SK-N-SH (cell line): ENCODE measurements at regions not wholly inside any gene's neighbourhood (a gene's known extent, or its start where the extent isn't known, plus 50 kb on each side); places are given as distances from the start of the nearest gene placed in this dataset.

Experiments
- CTCF ChIA-PET: fragments of 300-600, 350-600 bp; formaldehyde crosslinking; extraction: SDS; loops from one replicate; lab custom pipeline; 2021; lab: Yijun Ruan, JAX
- POLR2A ChIA-PET: fragments of 350-600 bp; sonication (Branson Sonifier 250); formaldehyde crosslinking; extraction: SDS; loops from one replicate; lab custom pipeline; 2020; ENCODE audit warnings: antibody characterized with exemption, inconsistent platforms; lab: Yijun Ruan, JAX
- DNase-seq: peaks from one replicate; pipeline ENCODE4 v3.0.0; 2012
- H2AFZ ChIP-seq: fragments of 200-600 bp; sonication (generic); 2 replicates; pipeline ENCODE4 v1.8.1; 2016; ENCODE audit warnings: antibody characterized with exemption, mild to moderate bottlenecking, low read depth
- H3F3A ChIP-seq: fragments of 200-600 bp; sonication (generic); replicated peaks from 2 replicates; pipeline ENCODE3; 2016; ENCODE audit warnings: antibody characterized with exemption, mild to moderate bottlenecking; ENCODE audit not compliant: insufficient read depth
- H3K27ac ChIP-seq, 2 experiments: fragments of 200-500 bp in 1 of 2; fragments of 200-600 bp in 1 of 2; sonication (Bioruptor generic) in 1 of 2; sonication (generic), shearing (Covaris generic) in 1 of 2; 2 replicates each; pipeline versions ENCODE4 v1.5.1 to v1.6.1; 2014 to 2016; ENCODE audit warnings: low read depth in 2 of 2, inconsistent platforms in 1 of 2, low read length in 1 of 2, mild to moderate bottlenecking in 1 of 2, mixed read lengths in 1 of 2
- H3K27me3 ChIP-seq: fragments of 200-600 bp; sonication (generic), shearing (Covaris generic); 2 replicates; pipeline ENCODE4 v1.6.1; 2016; ENCODE audit warnings: mixed run types; ENCODE audit not compliant: insufficient read depth
- H3K36me3 ChIP-seq, 2 experiments: fragments of 200-500 bp in 1 of 2; fragments of 200-600 bp in 1 of 2; sonication (Bioruptor generic) in 1 of 2; sonication (generic) in 1 of 2; replicated peaks in 1 of 2; 2 replicates each; pipeline versions ENCODE3 to v1.5.1; 2014 to 2016; ENCODE audit warnings: low read length in 1 of 2, mild to moderate bottlenecking in 1 of 2; ENCODE audit not compliant: insufficient read depth in 2 of 2, control insufficient read depth in 1 of 2
- H3K4me1 ChIP-seq, 2 experiments: fragments of 200-500 bp in 1 of 2; fragments of 200-600 bp in 1 of 2; sonication (Bioruptor generic) in 1 of 2; sonication (generic), shearing (Covaris generic) in 1 of 2; 2 replicates each; pipeline versions ENCODE4 v1.5.1 to v1.6.1; 2014 to 2016; ENCODE audit warnings: low read depth in 1 of 2, low read length in 1 of 2, mixed run types in 1 of 2; ENCODE audit not compliant: insufficient read depth in 2 of 2, control insufficient read depth in 1 of 2
- H3K4me2 ChIP-seq: fragments of 200-600 bp; sonication (generic), shearing (Covaris generic); 2 replicates; pipeline ENCODE4 v1.6.1; 2017; ENCODE audit warnings: mixed run types
- H3K4me3 ChIP-seq, 2 experiments: fragments of 200-500 bp in 1 of 2; fragments of 200-600 bp in 1 of 2; sonication (Bioruptor generic) in 1 of 2; sonication (generic), shearing (Covaris generic) in 1 of 2; 2 replicates each; pipeline versions ENCODE4 v1.5.1 to v1.8.1; 2014 to 2016; ENCODE audit warnings: low read depth in 2 of 2, inconsistent platforms in 1 of 2, low read length in 1 of 2, mild to moderate bottlenecking in 1 of 2, mixed read lengths in 1 of 2, moderate library complexity in 1 of 2
- H3K79me2 ChIP-seq: fragments of 200-600 bp; sonication (generic); 2 replicates; pipeline ENCODE4 v1.8.1; 2017; ENCODE audit warnings: mild to moderate bottlenecking; ENCODE audit not compliant: insufficient read depth
- H3K9ac ChIP-seq: fragments of 200-600 bp; sonication (generic); 2 replicates; pipeline ENCODE4 v1.6.1; 2017; ENCODE audit warnings: mixed run types
- H3K9me2 ChIP-seq: fragments of 200-600 bp; sonication (generic); 2 replicates; pipeline ENCODE4 v1.6.1; 2017; ENCODE audit warnings: mixed run types
- H3K9me3 ChIP-seq: fragments of 200-600 bp; sonication (generic); 2 replicates; pipeline ENCODE4 v1.6.1; 2017; ENCODE audit warnings: mixed run types, mild to moderate bottlenecking, moderate library complexity
- H4K20me1 ChIP-seq: fragments of 200-600 bp; sonication (generic); 2 replicates; pipeline ENCODE4 v1.6.1; 2017; ENCODE audit warnings: mild to moderate bottlenecking, mixed run types; ENCODE audit not compliant: insufficient read depth
- CHD2 ChIP-seq: fragments of 150-350 bp; IDR thresholded peaks from 2 replicates; pipeline ENCODE4 v1.6.1; 2018; ENCODE audit warnings: low read length; ENCODE audit not compliant: partially characterized antibody
- CTCF ChIP-seq: fragments of 200-600 bp; sonication (generic); IDR thresholded peaks from 2 replicates; pipeline ENCODE4 v1.6.1; 2017; ENCODE audit warnings: antibody characterized with exemption, mild to moderate bottlenecking, moderate library complexity
- ELF1 ChIP-seq: IDR thresholded peaks from 2 replicates; pipeline ENCODE4 v1.4.0; 2012
- EP300 ChIP-seq, 2 experiments: IDR thresholded peaks; 2 replicates each; pipeline versions ENCODE4 v1.4.0 to v1.6.1; 2012; ENCODE audit warnings: borderline replicate concordance in 1 of 2, low read depth in 1 of 2, low read length in 1 of 2
- FOXJ3 ChIP-seq: sonication (generic); formaldehyde crosslinking; IDR thresholded peaks from 2 replicates; pipeline ENCODE4 v1.5.1; 2020; ENCODE audit warnings: mild to moderate bottlenecking, missing genetic modification reagents
- FOXM1 ChIP-seq: IDR thresholded peaks from 2 replicates; pipeline ENCODE4 v1.4.0; 2012; ENCODE audit warnings: low read depth, mild to moderate bottlenecking
- GABPA ChIP-seq: IDR thresholded peaks from 2 replicates; pipeline ENCODE4 v1.4.0; 2012; ENCODE audit warnings: low read depth, mild to moderate bottlenecking
- GATA2 ChIP-seq: sonication (generic); formaldehyde crosslinking; IDR thresholded peaks from 2 replicates; pipeline ENCODE4 v1.5.0; 2020; ENCODE audit warnings: mild to moderate bottlenecking, missing genetic modification reagents
- IRF3 ChIP-seq: fragments of 150-350 bp; IDR thresholded peaks from 2 replicates; pipeline ENCODE4 v1.6.1; 2016; ENCODE audit warnings: mild to moderate bottlenecking, low read depth, low read length
- MAX ChIP-seq: IDR thresholded peaks from 2 replicates; pipeline ENCODE4 v1.4.0; 2012; ENCODE audit warnings: low read depth
- MEF2A ChIP-seq: IDR thresholded peaks from 2 replicates; pipeline ENCODE4 v1.4.0; 2012; ENCODE audit warnings: low read depth, borderline replicate concordance
- MXI1 ChIP-seq: IDR thresholded peaks from 2 replicates; pipeline ENCODE4 v1.6.1; 2012; ENCODE audit warnings: mild to moderate bottlenecking, low read depth, low read length, improper control_type of control experiment
- NFIC ChIP-seq: IDR thresholded peaks from 2 replicates; pipeline ENCODE4 v1.4.0; 2012; ENCODE audit warnings: borderline replicate concordance
- NRF1 ChIP-seq: IDR thresholded peaks from 2 replicates; pipeline ENCODE4 v1.6.1; 2012; ENCODE audit warnings: low read depth, mild to moderate bottlenecking, low read length
- REST ChIP-seq: IDR thresholded peaks from 2 replicates; pipeline ENCODE4 v1.6.1; 2012; ENCODE audit warnings: mild to moderate bottlenecking, low read depth, low read length, moderate library complexity
- RXRA ChIP-seq: IDR thresholded peaks from 2 replicates; pipeline ENCODE4 v1.4.0; 2012; ENCODE audit warnings: low read depth, mild to moderate bottlenecking, borderline replicate concordance
- SIN3A ChIP-seq: IDR thresholded peaks from 2 replicates; pipeline ENCODE4 v1.6.1; 2012; ENCODE audit warnings: low read depth, mild to moderate bottlenecking, low read length, moderate library complexity, borderline replicate concordance
- USF1 ChIP-seq: IDR thresholded peaks from 2 replicates; pipeline ENCODE4 v1.4.0; 2012; ENCODE audit warnings: low read depth, borderline replicate concordance
- YY1 ChIP-seq: IDR thresholded peaks from 2 replicates; pipeline ENCODE4 v1.4.0; 2012; ENCODE audit warnings: low read depth, mild to moderate bottlenecking
- ZBTB33 ChIP-seq: IDR thresholded peaks from 2 replicates; pipeline ENCODE4 v1.4.0; 2012; ENCODE audit warnings: low read depth, borderline replicate concordance
- WGBS: methylation state at CpG from one replicate; pipeline ENCODE4 v1.1.6; 2017; ENCODE audit warnings: low lambda C conversion rate; 5-methylcytosine and 5-hydroxymethylcytosine counted together

- CTCF ChIA-PET: no interaction called here
- peaks cover 3% of the 10 kb centered on the region; the same call in 1 of the 2 replicates for H3K9me3 ChIP-seq
- H3K4me1 ChIP-seq: no peaks in the 10 kb centered on the region
- H3K9ac ChIP-seq: no peak overlapping the region
- no peaks in the 10 kb centered on the region for H3K36me3 ChIP-seq
- no peak for DNase-seq
- no peaks in the 10 kb centered on the region for H3K79me2 ChIP-seq
- no peaks in the 10 kb centered on the region for H3K27me3 ChIP-seq
- no peak overlapping the region for H3K27ac ChIP-seq
- TF ChIP-seq MXI1 (no peak), FOXJ3 (CRISPR knock-in tag) (no peak), GATA2 (CRISPR knock-in tag) (no peak), MEF2A (no peak), IRF3 (no peak), REST (no peak), GABPA (no peak), EP300 (IDR thresholded peaks at IDR 0.05; ENCODE audit: borderline replicate concordance in 1 of 2, low read depth in 1 of 2, low read length in 1 of 2) (no peak), SIN3A (no peak), FOXM1 (no peak), CHD2 (no peak), YY1 (no peak), USF1 (no peak), NFIC (no peak), MAX (no peak), RXRA (no peak), ELF1 (no peak), NRF1 (no peak), ZBTB33 (no peak), CTCF (no peak)
- TF ChIP-seq, all 33 proteins: peak for 0
- Histone ChIP-seq H3F3A (no peaks in the 10 kb centered on the region), H3K9me2 (no peaks in the 10 kb centered on the region), H3K4me2 (no peak overlapping the region), H4K20me1 (no peaks in the 10 kb centered on the region), H3K4me3 (no peak overlapping the region), H2AFZ (no peak overlapping the region)
- POLR2A ChIA-PET: no interaction called here
- WGBS: 13% methylated on average over 1 of the region's 1 CpG
These were observed 570.2 kb upstream of the POM121L12 start for GRCh38 chr7:52465216-52465615.
